NCI-H748 (cell line): ENCODE measurements at regions not wholly inside any gene's neighbourhood (a gene's known extent, or its start where the extent isn't known, plus 50 kb on each side); places are given as distances from the start of the nearest gene placed in this dataset.
A peak's percentile ranks its signal among the peaks of the same experiment; 100 is the strongest.

Experiments used
- DNase-seq: peaks from one replicate; lab custom pipeline; 2025; ENCODE audit not compliant: unreplicated experiment; lab: John Stamatoyannopoulos, UW

- no peak for DNase-seq
Measured at GRCh38 chr1:79950511-79950910, 944.0 kb upstream of the ADGRL4 start.

- no peak for DNase-seq
Measured at GRCh38 chr1:79945391-79945790, 938.9 kb upstream of the ADGRL4 start.

DNA sequence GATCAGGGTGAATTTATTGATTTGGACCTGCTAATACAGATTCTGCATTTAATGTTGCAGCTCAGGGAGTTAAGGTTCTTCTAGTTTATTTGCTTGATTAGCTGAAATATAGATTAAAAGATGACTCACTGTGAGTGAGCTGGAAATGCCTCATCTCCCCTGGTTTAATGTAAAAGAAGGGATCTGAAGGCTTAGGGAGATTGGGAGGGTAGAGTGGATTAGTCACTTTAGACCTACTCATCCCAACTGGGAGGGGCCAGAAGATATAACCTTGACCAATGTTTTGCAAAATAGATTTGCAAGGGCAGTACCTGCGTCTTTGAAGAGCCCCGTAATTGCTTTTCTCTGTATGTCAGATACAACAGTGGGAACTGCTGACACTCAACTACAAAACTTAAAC lies 922.8 kb upstream of the ADGRL4 start:
- DNase-seq = no peak

DNA sequence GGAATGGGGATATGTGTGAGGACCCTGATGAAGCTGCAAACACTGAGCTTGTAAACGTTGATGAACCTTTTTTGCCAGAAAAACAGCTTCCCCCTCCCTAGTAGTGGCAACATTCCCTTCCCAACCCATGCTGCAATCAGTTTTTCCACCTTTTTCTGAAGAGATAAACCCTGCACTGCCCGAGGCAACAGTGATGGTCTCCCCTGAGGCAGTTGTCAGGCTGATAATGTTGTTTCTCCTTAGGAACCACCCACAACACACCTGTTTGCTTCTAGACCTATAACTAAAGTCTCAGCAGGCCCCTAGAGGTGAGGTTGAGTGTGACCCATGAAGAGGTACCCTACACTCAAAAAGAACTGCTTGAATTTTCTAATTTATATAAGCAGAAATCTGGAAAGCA lies 922.4 kb upstream of the ADGRL4 start:
- DNase-seq = no peak

DNA sequence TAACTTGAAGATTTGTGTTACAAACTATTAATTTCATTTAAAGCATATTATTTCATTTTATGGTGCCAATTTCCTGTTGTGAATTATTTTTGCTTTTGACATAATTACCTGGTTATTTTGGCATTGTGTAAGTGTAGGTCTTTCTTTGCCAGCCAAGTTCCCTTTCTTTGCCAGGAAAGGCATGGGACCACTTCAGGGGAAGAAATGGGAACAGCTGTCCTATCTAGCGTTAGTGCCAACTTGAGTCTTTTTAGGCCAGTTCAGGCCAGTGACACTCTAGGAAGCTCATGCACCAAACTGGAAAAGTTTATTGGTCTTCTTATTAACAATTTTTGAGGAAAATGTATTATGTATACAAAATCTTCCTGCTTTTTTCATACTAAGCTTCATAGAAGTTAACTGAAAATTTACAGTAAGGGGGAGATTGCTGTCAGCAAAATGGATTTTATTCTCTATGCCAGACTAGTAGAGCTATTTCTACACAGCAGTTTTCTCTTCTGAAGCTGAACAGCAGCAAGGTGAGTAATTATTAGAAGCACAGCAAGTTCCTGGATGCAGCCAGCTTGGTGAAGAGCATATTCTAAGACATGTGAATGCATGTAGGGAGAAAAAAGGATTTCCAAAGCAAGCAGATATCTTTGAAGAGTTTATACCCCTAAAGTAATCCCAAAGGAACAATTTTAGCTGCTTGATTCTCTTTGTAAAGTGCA lies 914.6 kb upstream of the ADGRL4 start:
- no peak for DNase-seq

DNA sequence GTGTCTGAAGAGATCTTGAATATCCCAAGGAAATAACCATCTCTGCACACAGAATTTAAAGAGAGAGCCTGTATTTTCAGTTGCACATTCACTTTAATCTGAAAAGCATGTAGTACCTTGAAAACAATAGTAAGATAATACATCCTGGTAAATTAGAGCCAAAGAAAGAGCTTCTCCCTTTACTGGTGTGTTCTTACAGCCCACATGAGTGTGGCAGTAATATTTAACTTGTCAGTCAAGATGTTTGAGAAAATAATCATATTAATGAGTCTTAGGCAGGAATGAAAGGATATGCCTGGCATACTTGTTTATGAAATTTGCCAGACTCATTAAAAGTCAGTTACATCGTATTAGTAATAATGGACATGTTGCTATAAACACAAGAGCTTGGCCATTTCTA lies 908.4 kb upstream of the ADGRL4 start:
- no peak for DNase-seq

DNA sequence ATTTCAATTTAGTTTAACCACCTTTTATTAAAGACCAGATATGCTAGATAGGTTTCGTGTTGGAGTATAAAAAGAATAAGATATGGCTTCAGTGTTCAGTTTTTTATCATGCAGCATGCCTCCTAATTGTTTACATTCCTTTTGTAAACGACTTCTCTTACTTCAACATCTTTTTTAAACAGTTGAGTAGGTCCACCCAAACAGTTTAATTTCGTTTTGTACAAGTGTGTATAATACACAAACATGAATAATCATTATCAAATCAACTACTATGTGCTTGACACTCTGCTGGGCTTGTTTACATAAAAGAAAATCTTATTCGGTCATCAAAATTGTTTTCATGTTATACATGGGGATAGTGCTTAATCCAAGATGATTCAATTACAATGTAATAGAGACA lies 906.3 kb upstream of the ADGRL4 start:
- no peak for DNase-seq

DNA sequence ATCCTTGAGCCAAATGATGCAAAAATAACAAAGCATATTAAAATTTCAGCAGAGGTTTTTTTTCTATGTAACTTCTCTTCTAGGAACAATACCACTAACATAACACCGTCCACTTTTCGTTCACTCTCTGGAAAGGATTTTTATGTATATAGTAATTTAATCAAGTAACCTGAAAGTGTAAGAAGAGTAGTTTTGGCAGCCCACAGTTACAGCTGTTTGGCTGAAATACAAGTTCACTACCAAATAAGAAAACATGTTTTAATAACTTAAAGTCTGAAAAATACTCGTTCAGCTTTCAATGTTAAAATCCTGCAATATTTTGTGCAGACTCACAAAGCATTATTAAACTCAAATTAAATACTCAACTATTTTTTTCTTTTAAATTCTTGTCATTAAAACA lies 896.8 kb upstream of the ADGRL4 start:
- no peak for DNase-seq

GRCh38 chr1:79902418-79902817 lies 895.9 kb upstream of the ADGRL4 start:
- DNase-seq = no peak

DNA sequence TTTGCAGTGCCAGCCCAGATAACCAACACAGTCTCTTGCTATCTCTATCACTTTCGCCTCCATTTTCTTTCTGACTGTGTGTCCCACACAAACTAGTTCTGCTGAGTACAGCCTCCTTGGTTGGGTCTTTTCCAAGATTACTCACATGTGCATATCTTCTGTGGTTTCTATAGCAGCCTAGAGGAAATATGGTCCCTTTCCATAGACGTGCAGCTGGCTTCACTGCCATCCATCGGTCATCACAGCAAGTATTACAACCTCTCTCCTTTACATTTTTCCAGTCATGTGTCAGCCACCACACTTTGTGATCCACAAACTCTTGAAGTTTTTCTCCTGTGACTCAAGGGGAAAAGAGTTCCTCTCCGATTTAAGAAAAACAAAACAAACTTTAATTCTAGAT lies 893.4 kb upstream of the ADGRL4 start:
- no peak for DNase-seq

GRCh38 chr1:79896140-79896539 lies 889.6 kb upstream of the ADGRL4 start:
- DNase-seq = no peak

- DNase-seq = no peak
Measured at GRCh38 chr1:79895573-79895972, 889.0 kb upstream of the ADGRL4 start.

- peak; percentile 25 for DNase-seq
Measured at GRCh38 chr1:79894129-79894528, 887.6 kb upstream of the ADGRL4 start.

DNA sequence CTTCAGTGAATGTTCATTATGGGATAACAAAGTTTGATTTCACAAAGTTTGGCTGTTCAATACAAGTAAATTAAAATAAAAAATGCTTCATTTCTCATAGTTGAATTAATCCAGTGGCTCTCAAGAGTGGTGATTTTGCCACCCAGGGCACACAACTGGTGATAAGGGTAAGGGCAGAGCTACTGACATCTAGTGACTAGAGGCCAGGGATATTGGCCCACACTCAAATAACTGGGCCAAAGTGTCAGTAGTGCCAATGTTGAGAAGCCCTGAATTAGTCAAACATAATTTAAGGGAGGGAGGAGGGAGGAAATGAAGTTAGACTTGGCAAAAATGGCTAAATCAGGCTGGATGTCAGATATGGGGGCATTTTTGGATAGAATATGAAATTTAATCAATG lies 880.5 kb upstream of the ADGRL4 start:
- DNase-seq = no peak

GRCh38 chr1:79885101-79885500 lies 878.6 kb upstream of the ADGRL4 start:
- DNase-seq = no peak

- no peak for DNase-seq
Measured at GRCh38 chr1:79877086-79877485, 870.6 kb upstream of the ADGRL4 start.

- DNase-seq = no peak
Measured at GRCh38 chr1:79875187-79875586, 868.7 kb upstream of the ADGRL4 start.

GRCh38 chr1:79874289-79874688 lies 867.8 kb upstream of the ADGRL4 start:
- no peak for DNase-seq

DNA sequence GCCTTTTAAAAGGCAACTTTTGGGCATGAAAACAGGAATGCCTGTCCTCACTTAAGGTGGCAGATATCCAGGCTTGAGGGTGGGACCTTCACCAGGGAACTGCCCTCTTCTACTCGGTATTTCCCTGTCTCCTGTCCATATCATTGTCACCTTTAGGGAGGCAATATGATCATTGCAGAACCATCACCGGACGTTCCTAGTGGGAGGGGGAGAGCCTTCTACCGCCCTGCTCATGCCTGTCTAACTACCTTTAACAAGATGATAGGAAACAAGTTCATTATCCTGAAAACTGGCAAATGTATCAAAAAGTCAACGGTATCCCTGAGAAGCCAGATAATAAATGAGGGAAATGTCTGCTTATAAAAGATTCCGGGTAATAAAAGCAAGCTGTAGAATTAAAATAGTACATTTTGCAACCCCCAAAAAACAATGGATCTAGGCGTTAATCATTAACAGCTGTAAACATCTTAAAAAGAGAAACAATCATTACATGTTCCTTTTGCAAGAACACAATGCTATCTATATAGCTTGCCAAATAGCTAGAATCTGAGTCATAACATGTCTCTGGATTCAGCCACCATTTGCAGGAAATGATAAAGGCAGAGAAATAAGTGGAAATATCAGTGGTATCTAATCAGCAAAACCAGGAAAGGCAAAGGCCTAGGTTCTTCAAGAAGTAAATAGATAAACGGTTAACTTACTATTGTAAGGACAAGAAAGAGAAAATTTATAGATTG lies 852.9 kb upstream of the ADGRL4 start:
- no peak for DNase-seq

- DNase-seq = no peak
Measured at GRCh38 chr1:79852004-79852403, 845.5 kb upstream of the ADGRL4 start.

GRCh38 chr1:79849388-79849787 lies 842.9 kb upstream of the ADGRL4 start:
- no peak for DNase-seq

GRCh38 chr1:79848316-79848715 lies 841.8 kb upstream of the ADGRL4 start:
- no peak for DNase-seq

DNA sequence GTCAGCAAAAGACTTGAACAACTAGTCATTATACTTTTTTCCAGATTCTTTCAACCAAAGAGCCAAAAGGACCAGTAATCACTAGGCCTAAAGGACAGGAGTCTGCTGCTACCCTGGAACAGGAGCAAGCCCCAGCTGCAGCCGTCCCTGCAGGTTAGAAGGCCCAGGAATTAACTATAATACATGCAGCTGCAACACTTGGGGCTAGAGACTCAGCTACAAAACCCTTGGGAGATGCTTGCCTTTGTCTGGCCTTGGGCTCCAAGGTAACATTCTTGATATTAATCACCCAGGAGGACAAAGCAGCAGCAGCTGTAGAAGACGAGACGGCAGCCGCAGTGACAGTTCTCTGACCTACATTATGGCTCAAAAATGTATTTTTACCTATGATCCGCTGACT lies 841.2 kb upstream of the ADGRL4 start:
- DNase-seq = no peak
